HUDEP-2 (cell line): ENCODE measurements at regions not wholly inside any gene's neighbourhood (a gene's known extent, or its start where the extent isn't known, plus 50 kb on each side); places are given as distances from the start of the nearest gene placed in this dataset.

Source experiments
- DNase-seq, 76 experiments: peaks; one replicate each; lab custom pipeline; 2025; ENCODE audit not compliant: unreplicated experiment in 76 of 76; lab: John Stamatoyannopoulos, UW

GRCh38 chr16:52805559-52806168, 247.0 kb downstream of the CHD9NB start:
- no peak for DNase-seq

GRCh38 chr16:52800432-52800831, 252.3 kb downstream of the CHD9NB start:
- DNase-seq = no peak

- DNase-seq = no peak
Observed at GRCh38 chr16:52799149-52799548, 252.2 kb upstream of the TOX3 start.

GRCh38 chr16:52787709-52788108, 240.8 kb upstream of the TOX3 start:
- no peak for DNase-seq

GRCh38 chr16:52786091-52786490, 239.1 kb upstream of the TOX3 start:
- DNase-seq = no peak

- DNase-seq = no peak
Observed at GRCh38 chr16:52785653-52786052, 238.7 kb upstream of the TOX3 start.

- no peak for DNase-seq
Observed at GRCh38 chr16:52783616-52784015, 236.7 kb upstream of the TOX3 start.

- no peak for DNase-seq
Observed at GRCh38 chr16:52781005-52781630, 234.2 kb upstream of the TOX3 start.

- no peak for DNase-seq
Observed at GRCh38 chr16:52773026-52773425, 226.1 kb upstream of the TOX3 start.

GRCh38 chr16:52770828-52771227, 223.9 kb upstream of the TOX3 start:
- no peak for DNase-seq

GRCh38 chr16:52758473-52758855, 211.5 kb upstream of the TOX3 start:
- no peak for DNase-seq

- DNase-seq = no peak
Observed at GRCh38 chr16:52757746-52758472, 211.0 kb upstream of the TOX3 start.

- no peak for DNase-seq
Observed at GRCh38 chr16:52756812-52757517, 210.0 kb upstream of the TOX3 start.

- no peak for DNase-seq
Observed at GRCh38 chr16:52755396-52755795, 208.5 kb upstream of the TOX3 start.

- DNase-seq = no peak
Observed at GRCh38 chr16:52751035-52751434, 204.1 kb upstream of the TOX3 start.

GRCh38 chr16:52748741-52749140, 201.8 kb upstream of the TOX3 start:
- DNase-seq = no peak

GRCh38 chr16:52747088-52747595, 200.2 kb upstream of the TOX3 start:
- no peak for DNase-seq

- no peak for DNase-seq
Observed at GRCh38 chr16:52743707-52744106, 196.8 kb upstream of the TOX3 start.

- DNase-seq = no peak
Observed at GRCh38 chr16:52742608-52743170, 195.7 kb upstream of the TOX3 start.

- no peak for DNase-seq
Observed at GRCh38 chr16:52742052-52742451, 195.1 kb upstream of the TOX3 start.

- no peak for DNase-seq
Observed at GRCh38 chr16:52741351-52741750, 194.4 kb upstream of the TOX3 start.
